ENCODE measurements at regions not wholly inside any gene's neighbourhood (a gene's known extent, or its start where the extent isn't known, plus 50 kb on each side); places are given as distances from the start of the nearest gene placed in this dataset.

GRCh38 chr11:97979741-97980140, 1041.0 kb upstream of the CNTN5 start:
- H3K4me1 ChIP-seq (ENCODE audit: control insufficient read depth, extremely low read depth, insufficient read depth, low read length): no peaks in the 10 kb centered on the region
- FAIRE-seq: no peak
- no peaks in the 10 kb centered on the region for H3K27me3 ChIP-seq (ENCODE audit: control insufficient read depth, extremely low read depth, insufficient read depth, low read length)
- H3K9me1 ChIP-seq (ENCODE audit: control insufficient read depth, extremely low read depth, insufficient read depth, low read length): no peaks in the 10 kb centered on the region
- H3K36me3 ChIP-seq (ENCODE audit: control insufficient read depth in 2 of 2, extremely low read depth in 1 of 2, insufficient read depth in 2 of 2, low read length in 2 of 2): no peaks in the 10 kb centered on the region
- H3K4me3 ChIP-seq (ENCODE audit: control insufficient read depth in 2 of 3, extremely low read depth in 1 of 3, insufficient read depth in 2 of 3, low read depth in 1 of 3, low read length in 3 of 3): no peak overlapping the region
- H3K4me2 ChIP-seq (ENCODE audit: control insufficient read depth, extremely low read depth, insufficient read depth, low read depth, low read length): no peak overlapping the region
- no peak for TF ChIP-seq EZH2 (IDR thresholded peaks at IDR 0.05; ENCODE audit: low read length)
- TF ChIP-seq CTCF (optimal IDR thresholded peaks at IDR 0.05 in 1 of 3, IDR thresholded peaks at IDR 0.05 in 1 of 3, conservative IDR thresholded peaks at IDR 0.05 in 1 of 3; ENCODE audit: extremely low read depth in 1 of 3, insufficient read depth in 2 of 3, low read length in 3 of 3): no peak
- H3K9ac ChIP-seq (ENCODE audit: control insufficient read depth, extremely low read depth, insufficient read depth, low read length): no peak overlapping the region
- H3K79me2 ChIP-seq (ENCODE audit: control insufficient read depth, insufficient read depth, low read length): no peaks in the 10 kb centered on the region
- dilution Hi-C loops (cut with MboI; ENCODE audit: extremely low pct_ligation_motif_present, low sequenced_read_pairs): no loop called here
- no peak overlapping the region for H3K27ac ChIP-seq (ENCODE audit: control insufficient read depth, insufficient read depth, low read length)
- H3K9me3 ChIP-seq (ENCODE audit: control insufficient read depth, low read depth, low read length): no peaks in the 10 kb centered on the region
- H2AFZ ChIP-seq (ENCODE audit: control insufficient read depth, low read length): no peak overlapping the region
- no peaks in the 10 kb centered on the region for H4K20me1 ChIP-seq (ENCODE audit: control insufficient read depth, extremely low read depth, insufficient read depth, low read length)
- DNase-seq (ENCODE audit: low read depth, low spot score): no peak

- Histone ChIP-seq H3K4me2 (ENCODE audit: control insufficient read depth, extremely low read depth, insufficient read depth, low read depth, low read length) (no peak overlapping the region), H3K9me3 (ENCODE audit: control insufficient read depth, low read depth, low read length) (no peaks in the 10 kb centered on the region), H3K79me2 (ENCODE audit: control insufficient read depth, insufficient read depth, low read length) (no peaks in the 10 kb centered on the region), H4K20me1 (ENCODE audit: control insufficient read depth, extremely low read depth, insufficient read depth, low read length) (no peaks in the 10 kb centered on the region), H3K27me3 (ENCODE audit: control insufficient read depth, extremely low read depth, insufficient read depth, low read length) (no peaks in the 10 kb centered on the region), H3K27ac (ENCODE audit: control insufficient read depth, insufficient read depth, low read length) (no peak overlapping the region), H3K4me1 (ENCODE audit: control insufficient read depth, extremely low read depth, insufficient read depth, low read length) (no peaks in the 10 kb centered on the region), H2AFZ (ENCODE audit: control insufficient read depth, low read length) (no peak overlapping the region), H3K9ac (ENCODE audit: control insufficient read depth, extremely low read depth, insufficient read depth, low read length) (no peak overlapping the region), H3K36me3 (ENCODE audit: control insufficient read depth in 2 of 2, extremely low read depth in 1 of 2, insufficient read depth in 2 of 2, low read length in 2 of 2) (no peaks in the 10 kb centered on the region), H3K9me1 (ENCODE audit: control insufficient read depth, extremely low read depth, insufficient read depth, low read length) (no peaks in the 10 kb centered on the region), H3K4me3 (ENCODE audit: control insufficient read depth in 2 of 3, extremely low read depth in 1 of 3, insufficient read depth in 2 of 3, low read depth in 1 of 3, low read length in 3 of 3) (no peak overlapping the region)
- dilution Hi-C loops (cut with MboI; ENCODE audit: extremely low pct_ligation_motif_present, low sequenced_read_pairs): no loop called here
- no peak for TF ChIP-seq CTCF (optimal IDR thresholded peaks at IDR 0.05 in 1 of 3, IDR thresholded peaks at IDR 0.05 in 1 of 3, conservative IDR thresholded peaks at IDR 0.05 in 1 of 3; ENCODE audit: extremely low read depth in 1 of 3, insufficient read depth in 2 of 3, low read length in 3 of 3)
- no peak for TF ChIP-seq EZH2 (IDR thresholded peaks at IDR 0.05; ENCODE audit: low read length)
- FAIRE-seq (no peak), DNase-seq (ENCODE audit: low read depth, low spot score) (no peak)
Measured at GRCh38 chr11:97982512-97982911, 1038.2 kb upstream of the CNTN5 start.
